Liver (tissue), 3 donors: ENCODE measurements at regions not wholly inside any gene's neighbourhood (a gene's known extent, or its start where the extent isn't known, plus 50 kb on each side); places are given as distances from the start of the nearest gene placed in this dataset.

Experiments used
- FOXA1 ChIP-seq: IDR thresholded peaks from 2 replicates; pipeline ENCODE4 v1.6.1; 2016; ENCODE audit warnings: antibody characterized with exemption
- GABPA ChIP-seq, 2 donors: IDR thresholded peaks in 1 of 2; conservative IDR thresholded peaks in 1 of 2; 2 replicates each; pipeline ENCODE4 v1.6.1; 2016; ENCODE audit warnings: antibody characterized with exemption in 2 of 2, mild to moderate bottlenecking in 1 of 2, moderate library complexity in 1 of 2
- YY1 ChIP-seq: IDR thresholded peaks from 2 replicates; pipeline ENCODE4 v1.6.1; 2016; ENCODE audit warnings: antibody characterized with exemption, mild to moderate bottlenecking
- TF ChIP-seq, protein P1 (sequence below): fragments of 150-350 bp; IDR thresholded peaks from 2 replicates; pipeline ENCODE4 v1.5.1; 2017; ENCODE audit warnings: improper control_type of control experiment, low read depth, low read length; ENCODE audit not compliant: missing input control
- donor health status: healthy.
- donor health status: healthy.

DNA sequence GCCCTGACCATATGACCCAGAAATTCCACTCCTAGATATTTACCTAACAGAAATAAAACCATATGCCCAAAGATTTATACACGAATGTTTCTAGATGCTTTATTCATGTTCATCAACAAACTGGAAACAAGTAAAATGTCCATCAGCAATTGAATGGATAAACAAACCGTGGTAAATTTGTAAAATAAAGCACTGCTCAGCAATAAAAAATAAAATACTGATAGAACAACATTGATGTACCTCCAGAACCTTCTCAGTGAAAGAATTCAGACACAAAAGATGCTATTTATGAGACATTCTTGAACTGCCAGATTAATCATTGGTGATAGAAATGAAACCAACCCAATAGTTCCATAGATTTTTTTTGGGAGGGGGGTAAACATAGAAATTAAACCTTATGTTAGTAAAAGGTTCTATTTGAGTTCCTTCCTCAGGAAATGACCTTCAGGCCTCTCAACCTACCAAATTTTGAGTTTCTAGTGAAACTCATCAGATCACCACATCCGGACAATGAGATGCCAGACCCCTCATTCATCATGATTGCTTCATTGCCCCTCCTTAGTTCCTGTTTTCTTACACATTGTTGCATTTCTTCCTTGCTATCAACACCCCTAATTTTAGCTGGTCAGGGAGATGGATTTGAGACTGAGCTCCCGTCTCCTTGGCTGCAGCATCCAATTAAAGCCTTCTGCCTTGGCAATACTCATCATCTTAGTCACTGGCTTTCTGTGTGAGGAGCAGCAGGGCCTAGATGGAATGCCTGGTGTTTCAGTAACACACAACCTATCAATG lies 203.5 kb downstream of the LPIN1 start:
- TF ChIP-seq, protein P1, sequence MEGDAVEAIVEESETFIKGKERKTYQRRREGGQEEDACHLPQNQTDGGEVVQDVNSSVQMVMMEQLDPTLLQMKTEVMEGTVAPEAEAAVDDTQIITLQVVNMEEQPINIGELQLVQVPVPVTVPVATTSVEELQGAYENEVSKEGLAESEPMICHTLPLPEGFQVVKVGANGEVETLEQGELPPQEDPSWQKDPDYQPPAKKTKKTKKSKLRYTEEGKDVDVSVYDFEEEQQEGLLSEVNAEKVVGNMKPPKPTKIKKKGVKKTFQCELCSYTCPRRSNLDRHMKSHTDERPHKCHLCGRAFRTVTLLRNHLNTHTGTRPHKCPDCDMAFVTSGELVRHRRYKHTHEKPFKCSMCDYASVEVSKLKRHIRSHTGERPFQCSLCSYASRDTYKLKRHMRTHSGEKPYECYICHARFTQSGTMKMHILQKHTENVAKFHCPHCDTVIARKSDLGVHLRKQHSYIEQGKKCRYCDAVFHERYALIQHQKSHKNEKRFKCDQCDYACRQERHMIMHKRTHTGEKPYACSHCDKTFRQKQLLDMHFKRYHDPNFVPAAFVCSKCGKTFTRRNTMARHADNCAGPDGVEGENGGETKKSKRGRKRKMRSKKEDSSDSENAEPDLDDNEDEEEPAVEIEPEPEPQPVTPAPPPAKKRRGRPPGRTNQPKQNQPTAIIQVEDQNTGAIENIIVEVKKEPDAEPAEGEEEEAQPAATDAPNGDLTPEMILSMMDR, result no peak
- TF ChIP-seq FOXA1, result no peak
- TF ChIP-seq GABPA (IDR thresholded peaks at IDR 0.05 in 1 of 2, conservative IDR thresholded peaks at IDR 0.05 in 1 of 2), result no peak
- TF ChIP-seq YY1, result no peak
